ENCODE measurements at regions not wholly inside any gene's neighbourhood (a gene's known extent, or its start where the extent isn't known, plus 50 kb on each side); places are given as distances from the start of the nearest gene placed in this dataset.

DNA sequence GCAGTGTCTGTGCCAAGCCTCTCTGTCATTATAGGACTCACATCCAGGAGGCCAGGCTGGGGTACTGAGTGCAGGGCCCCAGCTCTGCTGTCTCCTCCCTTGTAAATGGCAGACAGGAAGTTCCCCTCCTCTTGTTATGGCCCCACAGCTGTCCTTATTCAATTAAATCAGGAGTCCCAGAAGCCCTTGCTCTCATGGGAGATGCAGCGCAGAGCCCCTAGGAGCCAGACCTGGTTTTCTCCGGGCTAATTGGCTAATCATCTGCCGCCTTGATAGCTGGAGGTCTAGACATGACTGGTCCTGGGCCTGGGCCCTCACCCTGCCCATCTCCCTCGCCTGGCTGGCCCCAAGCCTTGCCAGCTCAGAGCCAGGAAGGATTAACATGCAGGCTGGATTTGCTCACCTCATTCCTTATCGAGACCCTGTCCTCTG is 172.0 kb downstream of the VEGFA start:
- Histone ChIP-seq H3K27me3 (replicated peaks; ENCODE audit: insufficient read depth) (no peaks in the 10 kb centered on the region), H3K27ac (no peak overlapping the region), H3K4me3 (no peak overlapping the region), H3K36me3 (no peaks in the 10 kb centered on the region), H3K4me1 (replicated peaks) (no peaks in the 10 kb centered on the region), H3K9me3 (no peaks in the 10 kb centered on the region)
- 84% methylated on average over 5 of the region's 5 CpGs for WGBS
- intact Hi-C loops (cut with DNase I): no loop called here
- no peak for DNase-seq (ENCODE audit: low spot score)
- no peak for TF ChIP-seq POLR2A (IDR thresholded peaks at IDR 0.05)
- no peak for TF ChIP-seq POLR2AphosphoS5 (IDR thresholded peaks at IDR 0.05)
- TF ChIP-seq, protein P1, sequence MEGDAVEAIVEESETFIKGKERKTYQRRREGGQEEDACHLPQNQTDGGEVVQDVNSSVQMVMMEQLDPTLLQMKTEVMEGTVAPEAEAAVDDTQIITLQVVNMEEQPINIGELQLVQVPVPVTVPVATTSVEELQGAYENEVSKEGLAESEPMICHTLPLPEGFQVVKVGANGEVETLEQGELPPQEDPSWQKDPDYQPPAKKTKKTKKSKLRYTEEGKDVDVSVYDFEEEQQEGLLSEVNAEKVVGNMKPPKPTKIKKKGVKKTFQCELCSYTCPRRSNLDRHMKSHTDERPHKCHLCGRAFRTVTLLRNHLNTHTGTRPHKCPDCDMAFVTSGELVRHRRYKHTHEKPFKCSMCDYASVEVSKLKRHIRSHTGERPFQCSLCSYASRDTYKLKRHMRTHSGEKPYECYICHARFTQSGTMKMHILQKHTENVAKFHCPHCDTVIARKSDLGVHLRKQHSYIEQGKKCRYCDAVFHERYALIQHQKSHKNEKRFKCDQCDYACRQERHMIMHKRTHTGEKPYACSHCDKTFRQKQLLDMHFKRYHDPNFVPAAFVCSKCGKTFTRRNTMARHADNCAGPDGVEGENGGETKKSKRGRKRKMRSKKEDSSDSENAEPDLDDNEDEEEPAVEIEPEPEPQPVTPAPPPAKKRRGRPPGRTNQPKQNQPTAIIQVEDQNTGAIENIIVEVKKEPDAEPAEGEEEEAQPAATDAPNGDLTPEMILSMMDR (IDR thresholded peaks at IDR 0.05): no peak

DNA sequence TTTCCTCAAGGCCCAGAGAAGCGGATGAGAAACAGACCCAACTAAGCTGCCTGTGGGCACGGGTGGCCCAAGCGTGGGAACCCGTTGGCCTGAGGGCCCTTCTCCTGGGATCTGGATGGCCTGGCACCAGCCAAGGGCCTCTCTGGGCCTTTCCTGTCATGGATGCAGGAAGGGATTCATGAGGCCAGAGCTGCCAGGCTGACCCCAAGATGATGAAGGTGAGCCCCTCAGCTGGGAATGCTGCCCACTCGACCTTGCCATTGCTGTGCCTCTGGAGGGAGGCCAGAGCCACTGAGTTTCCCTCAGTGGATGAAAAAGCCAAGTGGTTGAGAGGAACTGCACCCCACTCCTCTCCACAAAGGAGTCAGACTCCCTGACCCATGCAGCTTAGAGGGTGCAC is 171.2 kb downstream of the VEGFA start:
- no peaks in the 10 kb centered on the region for H3K27me3 ChIP-seq (replicated peaks; ENCODE audit: insufficient read depth)
- no peaks in the 10 kb centered on the region for H3K4me1 ChIP-seq (replicated peaks)
- no peak overlapping the region for H3K4me3 ChIP-seq
- no peak for DNase-seq (ENCODE audit: low spot score)
- no peaks in the 10 kb centered on the region for H3K36me3 ChIP-seq
- intact Hi-C loops (cut with DNase I): no loop called here
- H3K9me3 ChIP-seq: no peaks in the 10 kb centered on the region
- no peak overlapping the region for H3K27ac ChIP-seq
- WGBS: 100% methylated on average over 4 of the region's 5 CpGs
- no peak for TF ChIP-seq POLR2AphosphoS5 (IDR thresholded peaks at IDR 0.05)
- TF ChIP-seq, protein P1 (IDR thresholded peaks at IDR 0.05): no peak
- TF ChIP-seq POLR2A (IDR thresholded peaks at IDR 0.05): no peak

GRCh38 chr6:43940393-43941087 is 170.5 kb downstream of the VEGFA start:
- Histone ChIP-seq H3K9me3 (no peaks in the 10 kb centered on the region), H3K27ac (no peak overlapping the region), H3K36me3 (no peaks in the 10 kb centered on the region), H3K27me3 (replicated peaks; ENCODE audit: insufficient read depth) (no peaks in the 10 kb centered on the region), H3K4me1 (replicated peaks) (no peaks in the 10 kb centered on the region), H3K4me3 (no peak overlapping the region)
- DNase-seq (ENCODE audit: low spot score): no peak
- TF ChIP-seq POLR2A (IDR thresholded peaks at IDR 0.05) (no peak), POLR2AphosphoS5 (IDR thresholded peaks at IDR 0.05) (no peak)
- TF ChIP-seq, protein P1 (IDR thresholded peaks at IDR 0.05): no peak
- intact Hi-C loops (cut with DNase I): no loop called here
- WGBS: 91% methylated on average over 10 of the region's 10 CpGs

GRCh38 chr6:43940071-43940392 is 170.0 kb downstream of the VEGFA start:
- TF ChIP-seq POLR2A (IDR thresholded peaks at IDR 0.05) (no peak), POLR2AphosphoS5 (IDR thresholded peaks at IDR 0.05) (no peak)
- TF ChIP-seq, protein P1 (IDR thresholded peaks at IDR 0.05): no peak

More at GRCh38 chr6:43940071-43940392, 170.0 kb downstream of the VEGFA start:
- no peaks in the 10 kb centered on the region for H3K27me3 ChIP-seq (replicated peaks; ENCODE audit: insufficient read depth)
- WGBS: 96% methylated on average over 2 of the region's 2 CpGs
- no peak overlapping the region for H3K27ac ChIP-seq
- no peak for DNase-seq (ENCODE audit: low spot score)
- no peaks in the 10 kb centered on the region for H3K4me1 ChIP-seq (replicated peaks)
- H3K4me3 ChIP-seq: no peak overlapping the region
- intact Hi-C loops (cut with DNase I): no loop called here
- H3K36me3 ChIP-seq: no peaks in the 10 kb centered on the region
- no peaks in the 10 kb centered on the region for H3K9me3 ChIP-seq

Measured in prostate gland (tissue), 2 donors.